Neural cell (in vitro differentiated cells): ENCODE measurements at regions not wholly inside any gene's neighbourhood (a gene's known extent, or its start where the extent isn't known, plus 50 kb on each side); places are given as distances from the start of the nearest gene placed in this dataset.
"Not testable (repeated sequence)": the region's sequence is repeated elsewhere in the genome, so short reads cannot be mapped to it uniquely, and the experiment has no call there.

Experiments
- CTCF ChIP-seq: fragments of 450-650 bp; IDR thresholded peaks from 2 replicates; pipeline ENCODE4 v1.5.1; 2014; ENCODE audit warnings: antibody characterized with exemption, mild to moderate bottlenecking, moderate library complexity; ENCODE audit not compliant: poor library complexity, severe bottlenecking
- EP300 ChIP-seq: fragments of 450-650 bp; conservative IDR thresholded peaks from 2 replicates; pipeline ENCODE4 v1.6.1; 2014; ENCODE audit warnings: antibody characterized with exemption, mild to moderate bottlenecking, moderate library complexity; ENCODE audit not compliant: poor library complexity, severe bottlenecking
- POLR2AphosphoS5 ChIP-seq: IDR thresholded peaks from 2 replicates; pipeline ENCODE4 v1.6.1; 2012
- RAD21 ChIP-seq: fragments of 450-650 bp; conservative IDR thresholded peaks from 2 replicates; pipeline ENCODE4 v1.6.1; 2014; ENCODE audit warnings: antibody characterized with exemption, mild to moderate bottlenecking, moderate library complexity
- SMC3 ChIP-seq: fragments of 450-650 bp; conservative IDR thresholded peaks from 2 replicates; pipeline ENCODE4 v1.6.1; 2014; ENCODE audit warnings: antibody characterized with exemption, mild to moderate bottlenecking, moderate library complexity; ENCODE audit not compliant: poor library complexity

- TF ChIP-seq EP300, POLR2AphosphoS5, SMC3, CTCF, RAD21: not testable (repeated sequence)
Observed at GRCh38 chr3:43227685-43228084, 58.7 kb upstream of the SNRK start.
